Progenitor cell of endocrine pancreas (in vitro differentiated cells): ENCODE measurements at regions not wholly inside any gene's neighbourhood (a gene's known extent, or its start where the extent isn't known, plus 50 kb on each side); places are given as distances from the start of the nearest gene placed in this dataset.

ENCODE experiments used
- DNase-seq: peaks from one replicate; pipeline ENCODE4 v3.0.0; 2021; ENCODE audit warnings: low spot score; ENCODE audit not compliant: unreplicated experiment
- H3K27ac Mint-ChIP-seq: 2 replicates; pipeline ENCODE4 v1.8.0; 2021; ENCODE audit warnings: mild to moderate bottlenecking, moderate library complexity, mixed read lengths
- H3K27me3 Mint-ChIP-seq: 2 replicates; pipeline ENCODE4 v1.8.0; 2021; ENCODE audit warnings: mixed read lengths
- H3K36me3 Mint-ChIP-seq: 2 replicates; pipeline ENCODE4 v1.8.0; 2022; ENCODE audit warnings: mixed read lengths; ENCODE audit not compliant: insufficient read depth
- H3K4me1 Mint-ChIP-seq: 2 replicates; pipeline ENCODE4 v1.8.0; 2021; ENCODE audit warnings: low read depth, mixed read lengths
- H3K4me3 Mint-ChIP-seq: 2 replicates; pipeline ENCODE4 v1.8.0; 2021; ENCODE audit warnings: low read depth, mild to moderate bottlenecking, moderate library complexity, mixed read lengths
- H3K9me3 Mint-ChIP-seq: 2 replicates; pipeline ENCODE4 v1.8.0; 2021; ENCODE audit warnings: low read depth, mixed read lengths
- TF ChIP-seq, protein P1 (sequence below): fragments of 200-600 bp; sonication (generic); IDR thresholded peaks from one replicate; pipeline ENCODE4 v1.5.0; 2021; ENCODE audit warnings: antibody characterized with exemption, mild to moderate bottlenecking; ENCODE audit not compliant: unreplicated experiment

DNA sequence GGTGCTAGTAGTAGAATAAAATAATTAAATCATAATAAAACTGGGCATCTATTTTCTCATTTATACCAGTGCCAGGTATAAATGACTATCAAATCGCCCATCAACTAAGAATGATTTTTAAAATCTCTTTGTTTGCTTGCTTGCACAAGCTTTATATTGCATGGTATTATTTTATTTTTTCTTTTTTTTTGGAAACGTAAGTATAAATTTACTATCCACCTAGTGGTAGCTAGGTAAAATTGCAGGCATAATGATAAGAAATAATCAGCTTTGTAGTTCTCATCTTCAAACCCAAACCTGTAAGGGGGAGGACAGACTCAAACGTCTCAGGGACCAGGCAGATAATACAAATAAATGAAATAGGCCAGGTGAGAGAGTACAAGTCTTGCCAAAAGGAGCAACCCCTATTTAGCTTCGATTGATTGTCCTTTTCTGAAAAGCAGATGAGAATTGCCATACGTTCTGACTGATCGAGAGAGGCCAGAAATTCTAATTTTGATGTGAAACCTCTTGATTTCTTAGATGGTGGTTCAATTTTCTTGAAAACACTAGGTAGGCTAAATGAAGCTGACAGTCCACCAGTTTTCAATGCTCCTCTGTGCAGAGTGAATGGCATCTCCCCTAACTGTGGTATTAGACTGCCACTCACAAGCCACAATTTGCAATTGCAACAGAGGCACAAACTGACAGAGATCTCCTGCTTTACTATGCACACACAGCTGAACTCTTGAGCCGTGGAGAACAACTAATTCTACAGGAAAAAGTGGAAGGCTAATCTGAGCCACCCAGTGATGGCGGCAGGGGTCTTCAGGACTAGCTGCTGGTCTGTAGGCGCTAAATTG, 189.3 kb downstream of the DACT1 start:
- TF ChIP-seq, protein P1, sequence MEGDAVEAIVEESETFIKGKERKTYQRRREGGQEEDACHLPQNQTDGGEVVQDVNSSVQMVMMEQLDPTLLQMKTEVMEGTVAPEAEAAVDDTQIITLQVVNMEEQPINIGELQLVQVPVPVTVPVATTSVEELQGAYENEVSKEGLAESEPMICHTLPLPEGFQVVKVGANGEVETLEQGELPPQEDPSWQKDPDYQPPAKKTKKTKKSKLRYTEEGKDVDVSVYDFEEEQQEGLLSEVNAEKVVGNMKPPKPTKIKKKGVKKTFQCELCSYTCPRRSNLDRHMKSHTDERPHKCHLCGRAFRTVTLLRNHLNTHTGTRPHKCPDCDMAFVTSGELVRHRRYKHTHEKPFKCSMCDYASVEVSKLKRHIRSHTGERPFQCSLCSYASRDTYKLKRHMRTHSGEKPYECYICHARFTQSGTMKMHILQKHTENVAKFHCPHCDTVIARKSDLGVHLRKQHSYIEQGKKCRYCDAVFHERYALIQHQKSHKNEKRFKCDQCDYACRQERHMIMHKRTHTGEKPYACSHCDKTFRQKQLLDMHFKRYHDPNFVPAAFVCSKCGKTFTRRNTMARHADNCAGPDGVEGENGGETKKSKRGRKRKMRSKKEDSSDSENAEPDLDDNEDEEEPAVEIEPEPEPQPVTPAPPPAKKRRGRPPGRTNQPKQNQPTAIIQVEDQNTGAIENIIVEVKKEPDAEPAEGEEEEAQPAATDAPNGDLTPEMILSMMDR = peak; percentile 53
- no peaks in the 10 kb centered on the region for H3K27me3 Mint-ChIP-seq
- DNase-seq = no peak
- no peak overlapping the region for H3K4me3 Mint-ChIP-seq
- no peaks in the 10 kb centered on the region for H3K36me3 Mint-ChIP-seq
- H3K9me3 Mint-ChIP-seq = peaks cover 2% of the 10 kb centered on the region
- H3K27ac Mint-ChIP-seq = no peak overlapping the region
- peaks cover 5% of the 10 kb centered on the region for H3K4me1 Mint-ChIP-seq

DNA sequence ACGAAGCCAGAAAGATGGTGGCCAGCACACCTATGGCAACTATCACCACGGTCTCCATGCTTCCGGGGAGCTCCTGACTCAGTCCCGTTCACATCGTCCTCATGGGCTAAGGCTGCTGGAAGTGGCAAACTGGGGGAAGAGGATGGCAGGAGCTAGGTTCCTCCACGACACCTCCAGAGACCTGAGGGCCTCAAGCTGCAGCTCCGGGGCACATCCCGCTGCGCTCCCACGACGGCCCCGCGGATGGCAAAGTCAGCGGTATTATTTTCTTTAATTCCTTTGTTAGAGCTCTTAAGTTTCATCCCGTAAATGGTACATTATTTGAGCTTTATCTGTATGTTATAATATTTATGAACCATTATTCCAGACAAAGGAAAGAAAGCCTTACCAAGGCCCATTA, 190.5 kb downstream of the DACT1 start:
- Mint-ChIP-seq H3K27ac (no peak overlapping the region), H3K4me1 (peaks cover 5% of the 10 kb centered on the region), H3K36me3 (peaks cover under 1% of the 10 kb centered on the region), H3K9me3 (peaks cover 8% of the 10 kb centered on the region), H3K27me3 (no peaks in the 10 kb centered on the region), H3K4me3 (no peak overlapping the region)
- no peak for DNase-seq
- TF ChIP-seq, protein P1 = no peak

DNA sequence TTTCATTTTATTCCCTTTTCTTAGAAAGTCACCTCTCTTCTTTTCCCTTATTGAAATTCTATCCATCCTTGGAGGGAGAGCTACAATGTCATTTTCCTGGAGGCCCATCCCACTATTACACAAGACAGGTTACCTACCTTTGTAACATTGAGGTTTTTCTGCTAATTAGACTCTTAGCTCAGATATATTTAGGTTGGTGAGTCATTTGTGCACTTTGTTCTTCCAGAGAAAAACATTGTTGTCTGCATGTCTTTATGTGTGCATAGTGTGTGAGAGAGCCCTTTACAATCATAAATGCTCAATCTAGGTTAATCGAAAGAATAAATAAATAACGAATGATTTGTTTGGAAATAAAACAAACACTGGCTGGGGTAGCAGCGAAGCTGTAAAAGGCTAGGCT, 191.8 kb downstream of the DACT1 start:
- Mint-ChIP-seq H3K4me1 (peaks cover 5% of the 10 kb centered on the region), H3K36me3 (peaks cover 2% of the 10 kb centered on the region), H3K27ac (no peak overlapping the region), H3K27me3 (no peaks in the 10 kb centered on the region), H3K9me3 (peaks cover 10% of the 10 kb centered on the region), H3K4me3 (no peak overlapping the region)
- TF ChIP-seq, protein P1 = no peak
- no peak for DNase-seq

DNA sequence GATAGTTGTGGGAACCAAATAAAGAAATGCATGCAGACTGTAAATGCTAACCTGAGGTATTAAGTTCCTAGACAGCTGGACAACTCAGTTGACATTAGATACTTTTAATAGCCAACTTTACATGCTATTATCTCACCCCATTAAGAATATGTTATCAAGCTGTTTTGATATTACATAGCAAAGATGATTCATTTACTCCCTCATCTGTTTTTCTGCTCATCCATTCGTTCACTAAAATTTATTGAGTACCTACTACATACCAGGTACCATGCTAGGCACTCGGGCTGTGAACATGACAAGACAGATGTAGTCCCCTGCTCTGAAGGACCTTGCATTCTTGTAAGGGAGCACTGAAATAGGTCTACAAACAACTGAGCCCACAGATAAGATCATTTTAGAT, 192.4 kb downstream of the DACT1 start:
- peaks cover 14% of the 10 kb centered on the region for H3K9me3 Mint-ChIP-seq
- H3K4me3 Mint-ChIP-seq = no peak overlapping the region
- peaks cover 2% of the 10 kb centered on the region for H3K36me3 Mint-ChIP-seq
- peaks cover 5% of the 10 kb centered on the region for H3K4me1 Mint-ChIP-seq
- TF ChIP-seq, protein P1 = no peak
- no peak for DNase-seq
- H3K27me3 Mint-ChIP-seq = no peaks in the 10 kb centered on the region
- H3K27ac Mint-ChIP-seq = no peak overlapping the region

DNA sequence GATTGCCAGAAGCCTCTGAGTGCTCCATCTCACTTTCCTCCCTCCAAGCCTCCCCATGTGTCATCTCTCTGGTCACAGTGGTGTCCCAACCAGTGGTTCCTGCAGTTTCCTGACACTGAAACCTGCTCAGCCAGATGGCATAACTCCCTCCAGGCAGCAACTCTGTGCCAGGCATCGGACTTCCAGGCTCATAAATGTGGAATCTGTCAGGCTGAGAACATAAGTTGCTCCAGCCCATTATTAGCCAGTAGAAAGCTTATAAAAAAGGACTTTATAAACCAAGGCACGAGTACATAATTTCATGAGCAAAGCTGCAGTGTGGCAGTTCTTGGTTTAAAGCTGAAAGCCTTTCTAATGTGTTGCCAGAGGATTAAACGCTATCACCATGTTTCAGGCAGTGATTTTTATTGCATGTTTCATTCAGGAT, 194.3 kb downstream of the DACT1 start:
- peaks cover 5% of the 10 kb centered on the region for H3K4me1 Mint-ChIP-seq
- peaks cover 11% of the 10 kb centered on the region for H3K9me3 Mint-ChIP-seq
- peak overlapping the region; percentile 13 for H3K27ac Mint-ChIP-seq
- no peak for DNase-seq
- no peaks in the 10 kb centered on the region for H3K27me3 Mint-ChIP-seq
- peaks cover 2% of the 10 kb centered on the region for H3K36me3 Mint-ChIP-seq
- H3K4me3 Mint-ChIP-seq = no peak overlapping the region
- TF ChIP-seq, protein P1 = no peak
